Sigmoid colon (tissue), 4 donors: ENCODE measurements at regions not wholly inside any gene's neighbourhood (a gene's known extent, or its start where the extent isn't known, plus 50 kb on each side); places are given as distances from the start of the nearest gene placed in this dataset.

Experiments used
- EP300 ChIP-seq, 4 donors: sonication (generic); formaldehyde crosslinking; IDR thresholded peaks; one replicate each; pipeline ENCODE4 v1.6.1; 2017; ENCODE audit warnings: antibody characterized with exemption in 4 of 4
- POLR2A ChIP-seq, 2 donors: fragments of 450-650 bp; IDR thresholded peaks; one replicate each; pipeline ENCODE4 v1.6.1; 2016; ENCODE audit warnings: antibody characterized with exemption in 2 of 2, mild to moderate bottlenecking in 2 of 2, moderate library complexity in 2 of 2
- POLR2AphosphoS5 ChIP-seq, 4 donors: sonication (generic); formaldehyde crosslinking; IDR thresholded peaks; one replicate each; pipeline ENCODE4 v1.6.1; 2017; ENCODE audit warnings: antibody characterized with exemption in 4 of 4
- TF ChIP-seq, protein P1 (sequence below), 4 experiments: fragments of 450-650 bp in 3 of 4; fragments of 200-600 bp in 1 of 4; IDR thresholded peaks; one replicate each; pipeline ENCODE4 v1.5.1; 2016 to 2019; ENCODE audit warnings: antibody characterized with exemption in 4 of 4, mild to moderate bottlenecking in 3 of 4, moderate library complexity in 2 of 4

DNA sequence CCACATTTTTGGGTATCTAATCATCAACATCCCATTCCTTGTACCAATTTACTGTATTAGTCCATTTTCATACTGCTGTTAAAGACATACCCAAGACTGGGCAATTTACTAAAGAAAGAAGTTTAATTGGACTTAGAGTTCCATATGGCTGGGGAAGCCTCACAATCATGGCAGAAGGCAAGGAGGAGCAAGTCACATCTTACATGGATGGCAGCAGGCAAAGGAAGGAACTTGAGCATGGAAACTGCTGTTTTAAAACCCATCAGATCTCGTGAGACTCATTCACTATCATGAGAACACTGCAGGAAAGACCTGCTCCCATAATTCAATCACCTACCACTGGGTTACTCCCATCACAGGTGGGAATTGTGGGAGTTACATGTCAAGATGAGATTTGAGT is 95.4 kb upstream of the SLCO6A1 start:
- TF ChIP-seq, protein P1, sequence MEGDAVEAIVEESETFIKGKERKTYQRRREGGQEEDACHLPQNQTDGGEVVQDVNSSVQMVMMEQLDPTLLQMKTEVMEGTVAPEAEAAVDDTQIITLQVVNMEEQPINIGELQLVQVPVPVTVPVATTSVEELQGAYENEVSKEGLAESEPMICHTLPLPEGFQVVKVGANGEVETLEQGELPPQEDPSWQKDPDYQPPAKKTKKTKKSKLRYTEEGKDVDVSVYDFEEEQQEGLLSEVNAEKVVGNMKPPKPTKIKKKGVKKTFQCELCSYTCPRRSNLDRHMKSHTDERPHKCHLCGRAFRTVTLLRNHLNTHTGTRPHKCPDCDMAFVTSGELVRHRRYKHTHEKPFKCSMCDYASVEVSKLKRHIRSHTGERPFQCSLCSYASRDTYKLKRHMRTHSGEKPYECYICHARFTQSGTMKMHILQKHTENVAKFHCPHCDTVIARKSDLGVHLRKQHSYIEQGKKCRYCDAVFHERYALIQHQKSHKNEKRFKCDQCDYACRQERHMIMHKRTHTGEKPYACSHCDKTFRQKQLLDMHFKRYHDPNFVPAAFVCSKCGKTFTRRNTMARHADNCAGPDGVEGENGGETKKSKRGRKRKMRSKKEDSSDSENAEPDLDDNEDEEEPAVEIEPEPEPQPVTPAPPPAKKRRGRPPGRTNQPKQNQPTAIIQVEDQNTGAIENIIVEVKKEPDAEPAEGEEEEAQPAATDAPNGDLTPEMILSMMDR (IDR thresholded peaks at IDR 0.05) = no peak
- TF ChIP-seq POLR2A (IDR thresholded peaks at IDR 0.05) (no peak), POLR2AphosphoS5 (IDR thresholded peaks at IDR 0.05) (no peak), EP300 (IDR thresholded peaks at IDR 0.05) (no peak)
